Panc1 (cell line): ENCODE measurements at regions not wholly inside any gene's neighbourhood (a gene's known extent, or its start where the extent isn't known, plus 50 kb on each side); places are given as distances from the start of the nearest gene placed in this dataset.

Experiments used
- POLR2AphosphoS5 ChIP-seq: IDR thresholded peaks from 2 replicates; pipeline ENCODE4 v1.6.1; 2012; ENCODE audit warnings: mild to moderate bottlenecking, low read depth, low read length, moderate library complexity
- REST ChIP-seq, 2 experiments: IDR thresholded peaks; 2 replicates each; pipeline ENCODE4 v1.6.1; 2011 to 2012; ENCODE audit warnings: low read depth in 2 of 2, control low read depth in 1 of 2, low read length in 1 of 2, mild to moderate bottlenecking in 1 of 2, moderate library complexity in 1 of 2; ENCODE audit not compliant: insufficient read depth in 1 of 2
- SIN3A ChIP-seq: IDR thresholded peaks from 2 replicates; pipeline ENCODE4 v1.6.1; 2012; ENCODE audit warnings: low read depth, mild to moderate bottlenecking, low read length, moderate library complexity, borderline replicate concordance; ENCODE audit not compliant: insufficient read depth
- TF ChIP-seq, protein P1 (sequence below): fragments of 450-650 bp; IDR thresholded peaks from 2 replicates; pipeline ENCODE4 v1.5.1; 2017; ENCODE audit warnings: mild to moderate bottlenecking

- TF ChIP-seq, protein P1, sequence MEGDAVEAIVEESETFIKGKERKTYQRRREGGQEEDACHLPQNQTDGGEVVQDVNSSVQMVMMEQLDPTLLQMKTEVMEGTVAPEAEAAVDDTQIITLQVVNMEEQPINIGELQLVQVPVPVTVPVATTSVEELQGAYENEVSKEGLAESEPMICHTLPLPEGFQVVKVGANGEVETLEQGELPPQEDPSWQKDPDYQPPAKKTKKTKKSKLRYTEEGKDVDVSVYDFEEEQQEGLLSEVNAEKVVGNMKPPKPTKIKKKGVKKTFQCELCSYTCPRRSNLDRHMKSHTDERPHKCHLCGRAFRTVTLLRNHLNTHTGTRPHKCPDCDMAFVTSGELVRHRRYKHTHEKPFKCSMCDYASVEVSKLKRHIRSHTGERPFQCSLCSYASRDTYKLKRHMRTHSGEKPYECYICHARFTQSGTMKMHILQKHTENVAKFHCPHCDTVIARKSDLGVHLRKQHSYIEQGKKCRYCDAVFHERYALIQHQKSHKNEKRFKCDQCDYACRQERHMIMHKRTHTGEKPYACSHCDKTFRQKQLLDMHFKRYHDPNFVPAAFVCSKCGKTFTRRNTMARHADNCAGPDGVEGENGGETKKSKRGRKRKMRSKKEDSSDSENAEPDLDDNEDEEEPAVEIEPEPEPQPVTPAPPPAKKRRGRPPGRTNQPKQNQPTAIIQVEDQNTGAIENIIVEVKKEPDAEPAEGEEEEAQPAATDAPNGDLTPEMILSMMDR, result no peak
- TF ChIP-seq SIN3A, result no peak
- no peak for TF ChIP-seq POLR2AphosphoS5
- TF ChIP-seq REST (IDR thresholded peaks at IDR 0.05; ENCODE audit: insufficient read depth in 1 of 2, low read depth in 2 of 2, low read length in 1 of 2), result no peak
Observed at GRCh38 chr13:44015811-44016210, 136.1 kb downstream of the LACC1 start.
